ENCODE measurements at regions not wholly inside any gene's neighbourhood (a gene's known extent, or its start where the extent isn't known, plus 50 kb on each side); places are given as distances from the start of the nearest gene placed in this dataset.

GRCh38 chr4:112765317-112765974, 128.5 kb downstream of the LARP7 start:
- no peak for TF ChIP-seq OSR1 (CRISPR knock-in tag; IDR thresholded peaks at IDR 0.05)
- TF ChIP-seq GLIS3 (CRISPR knock-in tag; IDR thresholded peaks at IDR 0.05), result no peak
- ATAC-seq, result peak; percentile 77

DNA sequence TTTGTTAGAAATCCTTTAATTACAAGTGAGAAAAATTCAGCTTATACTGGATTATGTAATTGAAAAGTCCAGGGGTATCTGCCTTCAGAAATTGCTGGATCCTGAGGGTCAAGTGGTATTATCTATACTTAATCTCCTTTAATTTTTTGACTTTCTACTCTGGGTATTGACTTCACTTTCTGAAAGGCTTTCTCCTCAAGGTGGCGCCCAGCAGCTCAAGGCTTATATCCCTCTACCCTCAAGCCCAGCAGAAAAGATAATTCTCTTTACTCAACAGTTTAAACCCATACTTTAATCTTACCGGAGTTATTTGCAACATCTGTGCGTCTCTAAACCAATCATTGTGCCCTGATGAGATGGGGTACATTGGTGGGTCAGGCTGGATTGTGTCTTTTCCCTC, 129.5 kb downstream of the LARP7 start:
- ATAC-seq, result peak; percentile 86
- TF ChIP-seq ZNF565 (CRISPR knock-in tag; conservative IDR thresholded peaks at IDR 0.05; ENCODE audit: low read depth), result no peak
- TF ChIP-seq, protein P1, sequence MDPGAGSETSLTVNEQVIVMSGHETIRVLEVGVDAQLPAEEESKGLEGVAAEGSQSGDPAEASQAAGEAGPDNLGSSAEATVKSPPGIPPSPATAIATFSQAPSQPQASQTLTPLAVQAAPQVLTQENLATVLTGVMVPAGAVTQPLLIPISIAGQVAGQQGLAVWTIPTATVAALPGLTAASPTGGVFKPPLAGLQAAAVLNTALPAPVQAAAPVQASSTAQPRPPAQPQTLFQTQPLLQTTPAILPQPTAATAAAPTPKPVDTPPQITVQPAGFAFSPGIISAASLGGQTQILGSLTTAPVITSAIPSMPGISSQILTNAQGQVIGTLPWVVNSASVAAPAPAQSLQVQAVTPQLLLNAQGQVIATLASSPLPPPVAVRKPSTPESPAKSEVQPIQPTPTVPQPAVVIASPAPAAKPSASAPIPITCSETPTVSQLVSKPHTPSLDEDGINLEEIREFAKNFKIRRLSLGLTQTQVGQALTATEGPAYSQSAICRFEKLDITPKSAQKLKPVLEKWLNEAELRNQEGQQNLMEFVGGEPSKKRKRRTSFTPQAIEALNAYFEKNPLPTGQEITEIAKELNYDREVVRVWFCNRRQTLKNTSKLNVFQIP (CRISPR knock-in tag; IDR thresholded peaks at IDR 0.05; ENCODE audit: borderline replicate concordance, low read depth), result no peak
- no peak for TF ChIP-seq GLIS3 (CRISPR knock-in tag; IDR thresholded peaks at IDR 0.05)
- TF ChIP-seq, protein P2, sequence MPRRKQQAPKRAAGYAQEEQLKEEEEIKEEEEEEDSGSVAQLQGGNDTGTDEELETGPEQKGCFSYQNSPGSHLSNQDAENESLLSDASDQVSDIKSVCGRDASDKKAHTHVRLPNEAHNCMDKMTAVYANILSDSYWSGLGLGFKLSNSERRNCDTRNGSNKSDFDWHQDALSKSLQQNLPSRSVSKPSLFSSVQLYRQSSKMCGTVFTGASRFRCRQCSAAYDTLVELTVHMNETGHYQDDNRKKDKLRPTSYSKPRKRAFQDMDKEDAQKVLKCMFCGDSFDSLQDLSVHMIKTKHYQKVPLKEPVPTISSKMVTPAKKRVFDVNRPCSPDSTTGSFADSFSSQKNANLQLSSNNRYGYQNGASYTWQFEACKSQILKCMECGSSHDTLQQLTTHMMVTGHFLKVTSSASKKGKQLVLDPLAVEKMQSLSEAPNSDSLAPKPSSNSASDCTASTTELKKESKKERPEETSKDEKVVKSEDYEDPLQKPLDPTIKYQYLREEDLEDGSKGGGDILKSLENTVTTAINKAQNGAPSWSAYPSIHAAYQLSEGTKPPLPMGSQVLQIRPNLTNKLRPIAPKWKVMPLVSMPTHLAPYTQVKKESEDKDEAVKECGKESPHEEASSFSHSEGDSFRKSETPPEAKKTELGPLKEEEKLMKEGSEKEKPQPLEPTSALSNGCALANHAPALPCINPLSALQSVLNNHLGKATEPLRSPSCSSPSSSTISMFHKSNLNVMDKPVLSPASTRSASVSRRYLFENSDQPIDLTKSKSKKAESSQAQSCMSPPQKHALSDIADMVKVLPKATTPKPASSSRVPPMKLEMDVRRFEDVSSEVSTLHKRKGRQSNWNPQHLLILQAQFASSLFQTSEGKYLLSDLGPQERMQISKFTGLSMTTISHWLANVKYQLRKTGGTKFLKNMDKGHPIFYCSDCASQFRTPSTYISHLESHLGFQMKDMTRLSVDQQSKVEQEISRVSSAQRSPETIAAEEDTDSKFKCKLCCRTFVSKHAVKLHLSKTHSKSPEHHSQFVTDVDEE (CRISPR knock-in tag; IDR thresholded peaks at IDR 0.05), result no peak
- no peak for TF ChIP-seq TOX (CRISPR knock-in tag; IDR thresholded peaks at IDR 0.05; ENCODE audit: borderline replicate concordance)
- TF ChIP-seq OSR1 (CRISPR knock-in tag; IDR thresholded peaks at IDR 0.05), result no peak
- TF ChIP-seq ZFP30 (CRISPR knock-in tag; IDR thresholded peaks at IDR 0.05), result no peak

- ATAC-seq, result no peak
- TF ChIP-seq ARNTL (CRISPR knock-in tag; IDR thresholded peaks at IDR 0.05; ENCODE audit: borderline replicate concordance, low read depth) (no peak), ZC3H10 (CRISPR knock-in tag; IDR thresholded peaks at IDR 0.05) (no peak), GLIS3 (CRISPR knock-in tag; IDR thresholded peaks at IDR 0.05) (no peak), SNAI2 (CRISPR knock-in tag; IDR thresholded peaks at IDR 0.05) (no peak), CSDC2 (CRISPR knock-in tag; IDR thresholded peaks at IDR 0.05) (no peak), RARB (CRISPR knock-in tag; IDR thresholded peaks at IDR 0.05) (no peak), ZFP30 (CRISPR knock-in tag; IDR thresholded peaks at IDR 0.05) (no peak), PATZ1 (CRISPR knock-in tag; IDR thresholded peaks at IDR 0.05; ENCODE audit: borderline replicate concordance) (no peak), ZNF565 (CRISPR knock-in tag; conservative IDR thresholded peaks at IDR 0.05; ENCODE audit: low read depth) (no peak), TCF4 (CRISPR knock-in tag; IDR thresholded peaks at IDR 0.05; ENCODE audit: borderline replicate concordance) (no peak)
- TF ChIP-seq, protein P1 (CRISPR knock-in tag; IDR thresholded peaks at IDR 0.05; ENCODE audit: borderline replicate concordance, low read depth), result no peak
- TF ChIP-seq, protein P2 (CRISPR knock-in tag; IDR thresholded peaks at IDR 0.05), result no peak
- TF ChIP-seq, protein P3, sequence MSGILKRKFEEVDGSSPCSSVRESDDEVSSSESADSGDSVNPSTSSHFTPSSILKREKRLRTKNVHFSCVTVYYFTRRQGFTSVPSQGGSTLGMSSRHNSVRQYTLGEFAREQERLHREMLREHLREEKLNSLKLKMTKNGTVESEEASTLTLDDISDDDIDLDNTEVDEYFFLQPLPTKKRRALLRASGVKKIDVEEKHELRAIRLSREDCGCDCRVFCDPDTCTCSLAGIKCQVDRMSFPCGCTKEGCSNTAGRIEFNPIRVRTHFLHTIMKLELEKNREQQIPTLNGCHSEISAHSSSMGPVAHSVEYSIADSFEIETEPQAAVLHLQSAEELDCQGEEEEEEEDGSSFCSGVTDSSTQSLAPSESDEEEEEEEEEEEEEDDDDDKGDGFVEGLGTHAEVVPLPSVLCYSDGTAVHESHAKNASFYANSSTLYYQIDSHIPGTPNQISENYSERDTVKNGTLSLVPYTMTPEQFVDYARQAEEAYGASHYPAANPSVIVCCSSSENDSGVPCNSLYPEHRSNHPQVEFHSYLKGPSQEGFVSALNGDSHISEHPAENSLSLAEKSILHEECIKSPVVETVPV (CRISPR knock-in tag; IDR thresholded peaks at IDR 0.05), result no peak
These were observed 130.4 kb downstream of the LARP7 start for GRCh38 chr4:112767386-112767785.
